Transverse colon (tissue), 4 donors: ENCODE measurements at regions not wholly inside any gene's neighbourhood (a gene's known extent, or its start where the extent isn't known, plus 50 kb on each side); places are given as distances from the start of the nearest gene placed in this dataset.

Experiments
- EP300 ChIP-seq: sonication (generic); formaldehyde crosslinking; IDR thresholded peaks from one replicate; pipeline ENCODE4 v1.6.1; 2017; ENCODE audit warnings: antibody characterized with exemption, low read depth
- POLR2A ChIP-seq: fragments of 450-650 bp; IDR thresholded peaks from one replicate; pipeline ENCODE4 v1.6.1; 2016; ENCODE audit warnings: antibody characterized with exemption, mild to moderate bottlenecking, moderate library complexity
- POLR2AphosphoS5 ChIP-seq, 3 donors: sonication (generic); formaldehyde crosslinking; IDR thresholded peaks; one replicate each; pipeline ENCODE4 v1.6.1; 2016; ENCODE audit warnings: antibody characterized with exemption in 3 of 3
- TF ChIP-seq, protein P1 (sequence below), 5 experiments: fragments of 200-600 bp in 3 of 5; fragments of 450-650 bp in 2 of 5; sonication (generic) in 3 of 5; IDR thresholded peaks; 1 replicate in 2 of 5; 2 replicates in 3 of 5; pipeline ENCODE4 v1.5.1; 2016 to 2017; ENCODE audit warnings: antibody characterized with exemption in 5 of 5, inconsistent platforms in 3 of 5, mild to moderate bottlenecking in 2 of 5, moderate library complexity in 1 of 5

DNA sequence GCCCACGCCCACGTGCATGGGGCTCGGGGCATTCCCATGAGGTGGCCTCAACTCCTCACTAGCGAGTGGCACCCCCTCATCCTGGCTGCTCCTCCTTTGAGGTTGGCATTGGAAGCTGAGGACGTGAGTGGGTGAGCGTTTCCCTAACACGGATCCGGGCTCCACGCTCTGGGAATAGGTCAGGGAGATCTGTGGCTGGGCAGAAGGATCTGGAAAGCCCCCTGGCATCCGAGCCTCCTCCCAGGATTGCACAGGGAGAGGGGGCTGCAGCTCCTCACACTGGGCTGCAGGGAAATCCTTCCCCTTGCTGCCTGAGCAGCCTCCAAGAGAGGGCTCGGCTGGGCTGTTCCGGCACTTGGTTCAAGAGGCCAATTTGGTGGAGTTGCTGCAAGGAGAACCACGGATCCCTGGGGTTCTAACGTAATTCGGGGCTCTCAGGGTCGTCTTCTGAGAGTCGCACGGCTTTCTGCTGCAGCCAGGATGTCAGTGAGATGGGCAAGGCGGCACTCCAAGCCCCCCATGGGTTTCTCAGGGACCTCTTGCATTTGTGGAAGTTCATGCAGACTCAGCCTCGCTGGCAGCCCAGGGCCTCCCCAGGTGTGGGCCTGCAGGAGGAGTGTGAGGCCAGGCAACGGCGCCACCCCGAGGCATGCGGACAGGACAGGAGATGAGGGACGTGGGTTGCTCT, 1119.0 kb downstream of the BRD1 start:
- TF ChIP-seq, protein P1, sequence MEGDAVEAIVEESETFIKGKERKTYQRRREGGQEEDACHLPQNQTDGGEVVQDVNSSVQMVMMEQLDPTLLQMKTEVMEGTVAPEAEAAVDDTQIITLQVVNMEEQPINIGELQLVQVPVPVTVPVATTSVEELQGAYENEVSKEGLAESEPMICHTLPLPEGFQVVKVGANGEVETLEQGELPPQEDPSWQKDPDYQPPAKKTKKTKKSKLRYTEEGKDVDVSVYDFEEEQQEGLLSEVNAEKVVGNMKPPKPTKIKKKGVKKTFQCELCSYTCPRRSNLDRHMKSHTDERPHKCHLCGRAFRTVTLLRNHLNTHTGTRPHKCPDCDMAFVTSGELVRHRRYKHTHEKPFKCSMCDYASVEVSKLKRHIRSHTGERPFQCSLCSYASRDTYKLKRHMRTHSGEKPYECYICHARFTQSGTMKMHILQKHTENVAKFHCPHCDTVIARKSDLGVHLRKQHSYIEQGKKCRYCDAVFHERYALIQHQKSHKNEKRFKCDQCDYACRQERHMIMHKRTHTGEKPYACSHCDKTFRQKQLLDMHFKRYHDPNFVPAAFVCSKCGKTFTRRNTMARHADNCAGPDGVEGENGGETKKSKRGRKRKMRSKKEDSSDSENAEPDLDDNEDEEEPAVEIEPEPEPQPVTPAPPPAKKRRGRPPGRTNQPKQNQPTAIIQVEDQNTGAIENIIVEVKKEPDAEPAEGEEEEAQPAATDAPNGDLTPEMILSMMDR (IDR thresholded peaks at IDR 0.05), result no peak
- TF ChIP-seq POLR2AphosphoS5 (IDR thresholded peaks at IDR 0.05) (no peak), POLR2A (no peak), EP300 (no peak)
